ENCODE measurements at regions not wholly inside any gene's neighbourhood (a gene's known extent, or its start where the extent isn't known, plus 50 kb on each side); places are given as distances from the start of the nearest gene placed in this dataset.

DNA sequence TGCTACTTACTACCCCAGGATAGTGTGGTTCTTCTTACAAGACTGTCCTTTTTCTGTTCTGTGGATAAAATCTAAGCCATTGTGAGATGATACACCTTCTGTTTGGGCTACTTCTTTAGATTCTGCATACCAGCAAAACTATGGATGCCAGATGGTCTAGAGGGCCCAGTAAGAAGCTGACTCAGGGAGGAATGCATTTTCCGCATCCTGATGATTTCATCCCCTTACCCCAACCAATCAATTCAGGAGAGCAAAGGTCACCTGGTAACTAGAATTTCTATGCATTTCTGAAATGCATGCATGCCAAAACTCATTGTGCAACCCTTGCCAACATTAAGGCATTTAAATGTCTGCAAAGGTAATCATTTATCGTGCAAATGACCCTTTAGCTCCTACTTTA lies 285.7 kb upstream of the ZP4 start:
- H3K9me3 Mint-ChIP-seq = peaks cover 21% of the 10 kb centered on the region
- CTCF ChIA-PET = interaction anchor here (0.8 kb wide), 1 partner anchor 312 kb away, joined by 5 read pairs; no protein-coding TSS in a partner anchor
- POLR2A ChIA-PET = no interaction called here
- peaks cover 14% of the 10 kb centered on the region for H3K36me3 Mint-ChIP-seq
- no peaks in the 10 kb centered on the region for H3K27me3 Mint-ChIP-seq (ENCODE audit: low read depth)
- TF ChIP-seq, protein P1, sequence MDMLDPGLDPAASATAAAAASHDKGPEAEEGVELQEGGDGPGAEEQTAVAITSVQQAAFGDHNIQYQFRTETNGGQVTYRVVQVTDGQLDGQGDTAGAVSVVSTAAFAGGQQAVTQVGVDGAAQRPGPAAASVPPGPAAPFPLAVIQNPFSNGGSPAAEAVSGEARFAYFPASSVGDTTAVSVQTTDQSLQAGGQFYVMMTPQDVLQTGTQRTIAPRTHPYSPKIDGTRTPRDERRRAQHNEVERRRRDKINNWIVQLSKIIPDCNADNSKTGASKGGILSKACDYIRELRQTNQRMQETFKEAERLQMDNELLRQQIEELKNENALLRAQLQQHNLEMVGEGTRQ (CRISPR knock-in tag; IDR thresholded peaks at IDR 0.05) = peak; percentile 18; the same call in 1 of the 2 replicates
- no peak for TF ChIP-seq FOXJ3 (CRISPR knock-in tag; IDR thresholded peaks at IDR 0.05; ENCODE audit: borderline replicate concordance)
- ATAC-seq = peak; percentile 46
- no peak for DNase-seq (ENCODE audit: low spot score)
- H3K27ac Mint-ChIP-seq = peak overlapping the region; percentile 65; the same call in 1 of the 2 replicates
- H3K4me1 Mint-ChIP-seq = peaks cover 42% of the 10 kb centered on the region
- no peak overlapping the region for H3K4me3 Mint-ChIP-seq

DNA sequence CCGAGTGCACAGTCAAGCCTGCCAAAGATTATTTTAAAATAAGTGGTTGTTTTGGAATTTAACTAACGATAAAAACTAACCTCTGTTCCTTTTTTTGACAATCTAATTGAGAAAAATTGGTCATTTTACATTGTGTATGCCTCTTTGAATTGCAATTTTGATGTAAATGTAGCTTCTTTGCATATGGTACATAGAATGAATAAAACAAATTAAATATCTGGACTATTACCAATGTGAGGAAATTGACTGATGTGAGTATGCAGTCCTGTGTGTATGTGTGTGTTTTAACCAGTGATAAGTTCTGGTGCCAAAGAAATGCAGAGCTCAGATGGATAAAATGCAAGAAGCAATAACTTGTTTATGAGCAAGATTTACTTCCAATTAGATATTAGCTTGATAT lies 281.3 kb upstream of the ZP4 start:
- Mint-ChIP-seq H3K27me3 (ENCODE audit: low read depth) (no peaks in the 10 kb centered on the region), H3K9me3 (peaks cover 15% of the 10 kb centered on the region), H3K27ac (no peak overlapping the region), H3K36me3 (peaks cover 10% of the 10 kb centered on the region), H3K4me1 (peaks cover 21% of the 10 kb centered on the region), H3K4me3 (no peak overlapping the region)
- CTCF ChIA-PET = no interaction called here
- DNase-seq (ENCODE audit: low spot score) (no peak), ATAC-seq (no peak)
- POLR2A ChIA-PET = no interaction called here
- TF ChIP-seq, protein P2, sequence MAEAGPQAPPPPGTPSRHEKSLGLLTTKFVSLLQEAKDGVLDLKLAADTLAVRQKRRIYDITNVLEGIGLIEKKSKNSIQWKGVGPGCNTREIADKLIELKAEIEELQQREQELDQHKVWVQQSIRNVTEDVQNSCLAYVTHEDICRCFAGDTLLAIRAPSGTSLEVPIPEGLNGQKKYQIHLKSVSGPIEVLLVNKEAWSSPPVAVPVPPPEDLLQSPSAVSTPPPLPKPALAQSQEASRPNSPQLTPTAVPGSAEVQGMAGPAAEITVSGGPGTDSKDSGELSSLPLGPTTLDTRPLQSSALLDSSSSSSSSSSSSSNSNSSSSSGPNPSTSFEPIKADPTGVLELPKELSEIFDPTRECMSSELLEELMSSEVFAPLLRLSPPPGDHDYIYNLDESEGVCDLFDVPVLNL (CRISPR knock-in tag; IDR thresholded peaks at IDR 0.05; ENCODE audit: borderline replicate concordance, low read depth) = no peak
- TF ChIP-seq TEAD4 (CRISPR knock-in tag; IDR thresholded peaks at IDR 0.05) (no peak), FOXK1 (CRISPR knock-in tag; IDR thresholded peaks at IDR 0.05) (no peak), NR2C2 (CRISPR knock-in tag; IDR thresholded peaks at IDR 0.05) (no peak), ZNF671 (CRISPR knock-in tag; IDR thresholded peaks at IDR 0.05) (no peak)
- TF ChIP-seq, protein P3, sequence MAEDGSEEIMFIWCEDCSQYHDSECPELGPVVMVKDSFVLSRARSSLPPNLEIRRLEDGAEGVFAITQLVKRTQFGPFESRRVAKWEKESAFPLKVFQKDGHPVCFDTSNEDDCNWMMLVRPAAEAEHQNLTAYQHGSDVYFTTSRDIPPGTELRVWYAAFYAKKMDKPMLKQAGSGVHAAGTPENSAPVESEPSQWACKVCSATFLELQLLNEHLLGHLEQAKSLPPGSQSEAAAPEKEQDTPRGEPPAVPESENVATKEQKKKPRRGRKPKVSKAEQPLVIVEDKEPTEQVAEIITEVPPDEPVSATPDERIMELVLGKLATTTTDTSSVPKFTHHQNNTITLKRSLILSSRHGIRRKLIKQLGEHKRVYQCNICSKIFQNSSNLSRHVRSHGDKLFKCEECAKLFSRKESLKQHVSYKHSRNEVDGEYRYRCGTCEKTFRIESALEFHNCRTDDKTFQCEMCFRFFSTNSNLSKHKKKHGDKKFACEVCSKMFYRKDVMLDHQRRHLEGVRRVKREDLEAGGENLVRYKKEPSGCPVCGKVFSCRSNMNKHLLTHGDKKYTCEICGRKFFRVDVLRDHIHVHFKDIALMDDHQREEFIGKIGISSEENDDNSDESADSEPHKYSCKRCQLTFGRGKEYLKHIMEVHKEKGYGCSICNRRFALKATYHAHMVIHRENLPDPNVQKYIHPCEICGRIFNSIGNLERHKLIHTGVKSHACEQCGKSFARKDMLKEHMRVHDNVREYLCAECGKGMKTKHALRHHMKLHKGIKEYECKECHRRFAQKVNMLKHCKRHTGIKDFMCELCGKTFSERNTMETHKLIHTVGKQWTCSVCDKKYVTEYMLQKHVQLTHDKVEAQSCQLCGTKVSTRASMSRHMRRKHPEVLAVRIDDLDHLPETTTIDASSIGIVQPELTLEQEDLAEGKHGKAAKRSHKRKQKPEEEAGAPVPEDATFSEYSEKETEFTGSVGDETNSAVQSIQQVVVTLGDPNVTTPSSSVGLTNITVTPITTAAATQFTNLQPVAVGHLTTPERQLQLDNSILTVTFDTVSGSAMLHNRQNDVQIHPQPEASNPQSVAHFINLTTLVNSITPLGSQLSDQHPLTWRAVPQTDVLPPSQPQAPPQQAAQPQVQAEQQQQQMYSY (CRISPR knock-in tag; IDR thresholded peaks at IDR 0.05) = no peak

DNA sequence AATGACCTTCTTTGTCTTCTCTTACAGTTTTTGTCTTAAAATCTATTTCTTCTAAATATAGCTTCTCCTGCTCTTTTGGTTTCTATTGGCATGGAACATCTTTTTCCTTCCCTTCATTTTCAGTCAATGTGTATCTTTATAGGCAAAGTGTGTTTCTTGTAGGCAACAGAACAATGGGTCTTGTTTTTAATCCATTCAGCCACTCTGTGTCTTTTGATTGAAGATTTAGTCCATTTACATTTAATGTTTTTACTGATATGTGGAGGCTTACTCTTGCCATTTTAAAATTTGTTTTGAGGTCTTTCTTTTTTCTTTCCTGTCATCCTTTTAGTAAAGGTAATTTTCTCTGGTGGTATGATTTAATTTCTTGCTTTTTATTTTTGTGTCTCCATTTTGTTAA lies 271.2 kb upstream of the ZP4 start:
- ChIA-PET CTCF (no interaction called here), POLR2A (no interaction called here)
- peaks cover 55% of the 10 kb centered on the region for H3K9me3 Mint-ChIP-seq
- H3K4me1 Mint-ChIP-seq = no peaks in the 10 kb centered on the region
- H3K36me3 Mint-ChIP-seq = peaks cover 28% of the 10 kb centered on the region
- ATAC-seq = no peak
- H3K27me3 Mint-ChIP-seq (ENCODE audit: low read depth) = no peaks in the 10 kb centered on the region
- no peak for DNase-seq (ENCODE audit: low spot score)
- H3K4me3 Mint-ChIP-seq = no peak overlapping the region
- no peak overlapping the region for H3K27ac Mint-ChIP-seq
- TF ChIP-seq FOXK1 (CRISPR knock-in tag; IDR thresholded peaks at IDR 0.05) (no peak), GABPB1 (CRISPR knock-in tag; IDR thresholded peaks at IDR 0.05) (no peak), FOXJ3 (CRISPR knock-in tag; IDR thresholded peaks at IDR 0.05; ENCODE audit: borderline replicate concordance) (no peak), TP53 (CRISPR knock-in tag; IDR thresholded peaks at IDR 0.05) (no peak), ZBTB21 (CRISPR knock-in tag; IDR thresholded peaks at IDR 0.05; ENCODE audit: borderline replicate concordance) (no peak), ZNF232 (CRISPR knock-in tag; IDR thresholded peaks at IDR 0.05) (no peak), MXD4 (CRISPR knock-in tag; IDR thresholded peaks at IDR 0.05; ENCODE audit: borderline replicate concordance) (no peak), ZNF416 (CRISPR knock-in tag; IDR thresholded peaks at IDR 0.05) (no peak), JUN (CRISPR knock-in tag; IDR thresholded peaks at IDR 0.05) (no peak), ZNF671 (CRISPR knock-in tag; IDR thresholded peaks at IDR 0.05) (no peak), GTF2I (CRISPR knock-in tag; conservative IDR thresholded peaks at IDR 0.05) (no peak), CBFB (CRISPR knock-in tag; IDR thresholded peaks at IDR 0.05; ENCODE audit: low read depth) (no peak), ZNF219 (CRISPR knock-in tag; IDR thresholded peaks at IDR 0.05; ENCODE audit: borderline replicate concordance) (no peak), PRRX2 (CRISPR knock-in tag; IDR thresholded peaks at IDR 0.05) (no peak), TCF7 (CRISPR knock-in tag; IDR thresholded peaks at IDR 0.05; ENCODE audit: low read depth) (no peak)
- TF ChIP-seq, protein P4, sequence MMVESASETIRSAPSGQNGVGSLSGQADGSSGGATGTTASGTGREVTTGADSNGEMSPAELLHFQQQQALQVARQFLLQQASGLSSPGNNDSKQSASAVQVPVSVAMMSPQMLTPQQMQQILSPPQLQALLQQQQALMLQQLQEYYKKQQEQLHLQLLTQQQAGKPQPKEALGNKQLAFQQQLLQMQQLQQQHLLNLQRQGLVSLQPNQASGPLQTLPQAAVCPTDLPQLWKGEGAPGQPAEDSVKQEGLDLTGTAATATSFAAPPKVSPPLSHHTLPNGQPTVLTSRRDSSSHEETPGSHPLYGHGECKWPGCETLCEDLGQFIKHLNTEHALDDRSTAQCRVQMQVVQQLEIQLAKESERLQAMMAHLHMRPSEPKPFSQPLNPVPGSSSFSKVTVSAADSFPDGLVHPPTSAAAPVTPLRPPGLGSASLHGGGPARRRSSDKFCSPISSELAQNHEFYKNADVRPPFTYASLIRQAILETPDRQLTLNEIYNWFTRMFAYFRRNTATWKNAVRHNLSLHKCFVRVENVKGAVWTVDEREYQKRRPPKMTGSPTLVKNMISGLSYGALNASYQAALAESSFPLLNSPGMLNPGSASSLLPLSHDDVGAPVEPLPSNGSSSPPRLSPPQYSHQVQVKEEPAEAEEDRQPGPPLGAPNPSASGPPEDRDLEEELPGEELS (CRISPR knock-in tag; IDR thresholded peaks at IDR 0.05) = no peak
- TF ChIP-seq, protein P5, sequence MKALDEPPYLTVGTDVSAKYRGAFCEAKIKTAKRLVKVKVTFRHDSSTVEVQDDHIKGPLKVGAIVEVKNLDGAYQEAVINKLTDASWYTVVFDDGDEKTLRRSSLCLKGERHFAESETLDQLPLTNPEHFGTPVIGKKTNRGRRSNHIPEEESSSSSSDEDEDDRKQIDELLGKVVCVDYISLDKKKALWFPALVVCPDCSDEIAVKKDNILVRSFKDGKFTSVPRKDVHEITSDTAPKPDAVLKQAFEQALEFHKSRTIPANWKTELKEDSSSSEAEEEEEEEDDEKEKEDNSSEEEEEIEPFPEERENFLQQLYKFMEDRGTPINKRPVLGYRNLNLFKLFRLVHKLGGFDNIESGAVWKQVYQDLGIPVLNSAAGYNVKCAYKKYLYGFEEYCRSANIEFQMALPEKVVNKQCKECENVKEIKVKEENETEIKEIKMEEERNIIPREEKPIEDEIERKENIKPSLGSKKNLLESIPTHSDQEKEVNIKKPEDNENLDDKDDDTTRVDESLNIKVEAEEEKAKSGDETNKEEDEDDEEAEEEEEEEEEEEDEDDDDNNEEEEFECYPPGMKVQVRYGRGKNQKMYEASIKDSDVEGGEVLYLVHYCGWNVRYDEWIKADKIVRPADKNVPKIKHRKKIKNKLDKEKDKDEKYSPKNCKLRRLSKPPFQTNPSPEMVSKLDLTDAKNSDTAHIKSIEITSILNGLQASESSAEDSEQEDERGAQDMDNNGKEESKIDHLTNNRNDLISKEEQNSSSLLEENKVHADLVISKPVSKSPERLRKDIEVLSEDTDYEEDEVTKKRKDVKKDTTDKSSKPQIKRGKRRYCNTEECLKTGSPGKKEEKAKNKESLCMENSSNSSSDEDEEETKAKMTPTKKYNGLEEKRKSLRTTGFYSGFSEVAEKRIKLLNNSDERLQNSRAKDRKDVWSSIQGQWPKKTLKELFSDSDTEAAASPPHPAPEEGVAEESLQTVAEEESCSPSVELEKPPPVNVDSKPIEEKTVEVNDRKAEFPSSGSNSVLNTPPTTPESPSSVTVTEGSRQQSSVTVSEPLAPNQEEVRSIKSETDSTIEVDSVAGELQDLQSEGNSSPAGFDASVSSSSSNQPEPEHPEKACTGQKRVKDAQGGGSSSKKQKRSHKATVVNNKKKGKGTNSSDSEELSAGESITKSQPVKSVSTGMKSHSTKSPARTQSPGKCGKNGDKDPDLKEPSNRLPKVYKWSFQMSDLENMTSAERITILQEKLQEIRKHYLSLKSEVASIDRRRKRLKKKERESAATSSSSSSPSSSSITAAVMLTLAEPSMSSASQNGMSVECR (CRISPR knock-in tag; IDR thresholded peaks at IDR 0.05; ENCODE audit: borderline replicate concordance) = no peak
